ENCODE measurements at regions not wholly inside any gene's neighbourhood (a gene's known extent, or its start where the extent isn't known, plus 50 kb on each side); places are given as distances from the start of the nearest gene placed in this dataset.

DNA sequence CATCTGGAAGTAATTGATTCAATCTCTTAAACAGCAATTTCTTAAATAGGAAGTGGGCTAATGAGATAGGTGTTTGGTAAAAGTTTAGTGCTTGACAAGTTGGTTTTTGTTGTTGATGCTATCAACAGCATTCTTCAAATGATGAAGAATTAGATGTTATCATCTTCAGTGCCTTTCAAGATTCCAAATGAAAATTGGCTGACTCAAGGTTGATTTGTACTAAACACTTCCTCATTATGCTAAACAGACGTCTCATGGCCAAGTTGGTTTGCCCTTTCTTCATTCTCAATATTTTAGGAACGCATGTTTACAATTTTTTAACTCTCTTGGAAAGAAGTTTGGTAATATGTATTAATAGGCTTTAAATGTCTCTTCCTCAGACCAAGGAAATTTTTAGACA lies 86.0 kb downstream of the MID1IP1 start:
- DNase-seq (ENCODE audit: low spot score): no peak

GRCh38 chrX:38890326-38890725 lies 89.1 kb downstream of the MID1IP1 start:
- no peak for DNase-seq (ENCODE audit: low spot score)

DNA sequence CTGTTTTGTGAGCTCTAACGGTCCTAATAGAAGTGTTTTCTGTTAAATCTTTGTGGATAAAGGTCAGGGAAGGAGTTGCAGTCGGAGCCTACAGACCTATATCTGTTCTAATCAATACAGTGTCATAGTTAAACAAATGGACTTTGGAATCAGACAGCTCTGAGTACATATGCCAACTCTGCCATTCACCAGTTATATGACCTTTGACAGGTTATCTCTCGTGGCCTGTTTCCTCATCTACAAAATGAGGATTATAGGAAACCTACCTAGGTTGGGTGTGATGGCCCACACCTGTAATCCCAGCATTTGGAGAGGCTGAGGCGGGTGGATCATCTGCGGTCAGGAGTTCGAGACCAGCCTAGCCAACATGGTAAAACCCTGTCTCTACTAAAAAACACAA lies 89.7 kb downstream of the MID1IP1 start:
- no peak for DNase-seq (ENCODE audit: low spot score)

DNA sequence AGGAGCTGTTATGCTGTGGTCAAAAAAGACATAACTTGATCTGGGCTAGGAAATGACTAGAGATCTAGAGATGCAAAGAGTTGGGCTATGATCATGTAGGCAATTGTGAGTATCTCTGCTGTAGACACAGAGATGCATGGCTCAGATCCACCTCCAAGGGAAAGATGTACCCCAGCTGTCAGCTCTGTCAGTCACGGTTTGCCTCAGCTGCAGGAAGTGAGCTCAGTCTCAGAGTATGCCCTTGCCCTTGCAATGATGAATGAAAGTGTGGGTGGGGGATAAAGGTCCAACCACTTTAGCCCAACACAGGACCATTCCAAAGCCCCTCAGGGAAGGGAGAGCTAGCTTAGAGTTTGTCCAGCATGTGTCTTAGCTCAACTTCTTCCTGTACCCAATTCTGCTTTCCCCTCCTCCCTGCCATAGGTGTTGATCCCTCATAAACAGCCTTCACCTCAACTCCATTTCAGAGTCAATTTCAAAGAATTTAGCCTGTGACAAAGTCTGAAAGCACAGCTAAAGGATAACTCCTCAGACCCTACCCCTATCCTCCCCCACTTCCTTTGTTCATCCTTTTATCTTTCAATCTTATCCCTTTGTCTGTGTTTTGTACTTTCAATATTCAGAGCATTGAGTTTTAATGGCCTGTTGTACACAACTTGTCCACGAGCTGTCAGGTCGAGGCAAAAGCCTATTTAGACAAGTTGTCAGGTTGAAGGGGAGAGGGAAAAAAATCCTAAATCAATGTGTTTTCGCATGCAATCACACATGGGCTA lies 90.6 kb downstream of the MID1IP1 start:
- no peak for DNase-seq (ENCODE audit: low spot score)

GRCh38 chrX:38893441-38893840 lies 92.2 kb downstream of the MID1IP1 start:
- DNase-seq (ENCODE audit: low spot score): no peak

GRCh38 chrX:38895775-38896174 lies 94.5 kb downstream of the MID1IP1 start:
- DNase-seq (ENCODE audit: low spot score): no peak

GRCh38 chrX:38896724-38897298 lies 95.6 kb downstream of the MID1IP1 start:
- DNase-seq (ENCODE audit: low spot score): no peak

GRCh38 chrX:38898261-38898660 lies 97.0 kb downstream of the MID1IP1 start:
- DNase-seq (ENCODE audit: low spot score): no peak

DNA sequence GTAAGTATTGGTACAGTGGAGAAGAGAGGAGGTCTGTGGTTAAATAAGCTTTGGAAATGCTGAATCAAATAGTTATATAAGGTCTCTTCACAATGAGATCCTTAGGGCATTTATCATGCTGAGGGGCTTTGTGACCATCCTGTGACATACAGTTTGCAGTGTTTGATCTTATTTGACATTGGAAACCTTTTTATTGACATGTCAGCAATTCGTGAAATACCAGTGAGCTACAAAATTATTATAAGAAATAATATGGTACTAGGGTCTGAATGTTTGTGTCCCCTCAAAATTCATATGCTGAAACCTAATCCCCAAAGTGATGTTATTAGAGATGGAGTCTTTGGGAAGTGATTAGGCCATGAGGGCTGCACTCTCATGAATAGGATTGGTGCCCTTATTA lies 98.4 kb downstream of the MID1IP1 start:
- no peak for DNase-seq (ENCODE audit: low spot score)

DNA sequence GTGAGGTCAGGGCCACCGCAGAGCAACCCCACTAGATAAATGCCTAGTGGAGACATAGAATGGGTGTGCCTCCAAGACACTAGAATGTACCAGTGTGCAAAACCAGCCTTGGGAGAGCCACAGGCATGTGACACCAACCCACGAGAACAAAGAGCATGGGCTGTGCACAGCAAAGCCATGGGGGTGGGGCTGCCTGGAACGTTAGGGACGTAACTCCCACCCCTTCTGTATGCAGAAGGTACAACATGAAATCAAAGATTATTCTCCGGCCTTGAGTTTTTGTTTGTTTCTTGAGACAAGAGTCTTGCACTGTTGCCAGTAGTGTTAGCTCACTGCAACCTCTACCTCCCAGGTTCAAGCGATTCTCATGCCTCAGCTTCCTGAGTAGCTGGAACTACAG lies 99.5 kb downstream of the MID1IP1 start:
- DNase-seq (ENCODE audit: low spot score): no peak

GRCh38 chrX:38902972-38903492 lies 101.8 kb downstream of the MID1IP1 start:
- no peak for DNase-seq (ENCODE audit: low spot score)

DNA sequence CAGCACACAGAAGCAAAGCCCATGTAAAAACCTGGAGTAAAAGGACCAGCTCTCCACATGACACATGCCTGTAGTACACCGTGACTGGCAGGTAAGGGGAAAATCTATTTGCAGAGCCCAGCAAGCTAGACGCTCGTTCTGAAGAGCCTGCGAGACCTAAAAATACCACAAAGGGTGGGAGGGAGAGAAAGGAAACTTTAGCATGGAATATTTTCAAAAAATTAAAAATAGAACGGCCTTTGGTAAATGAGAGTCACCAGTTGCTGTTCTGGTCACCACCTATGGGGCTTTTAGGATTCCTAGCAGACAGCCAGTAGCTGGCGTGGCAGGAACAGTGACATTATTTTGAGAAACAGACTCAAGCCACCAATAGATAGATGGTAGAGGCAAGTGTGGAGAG lies 115.5 kb downstream of the MID1IP1 start:
- no peak for DNase-seq (ENCODE audit: low spot score)

DNA sequence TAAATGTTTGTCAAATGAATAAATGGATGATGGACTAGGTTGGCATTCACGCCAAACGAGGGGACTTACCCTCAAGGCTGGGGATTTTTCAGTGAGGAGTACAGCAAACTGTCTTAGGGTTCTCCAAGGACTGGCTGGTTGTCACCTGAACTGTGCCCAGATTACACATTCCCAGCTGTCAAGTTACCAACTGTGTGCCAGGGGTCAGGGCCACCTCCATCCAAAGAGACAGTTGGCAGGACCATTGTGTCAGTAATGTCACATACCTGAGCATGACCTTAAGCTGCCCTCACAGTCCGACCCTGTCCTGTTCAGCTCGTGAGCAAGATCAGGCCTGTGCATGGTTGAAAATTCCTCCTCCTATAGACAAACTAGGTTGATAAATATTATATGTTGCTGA lies 116.7 kb downstream of the MID1IP1 start:
- no peak for DNase-seq (ENCODE audit: low spot score)

GRCh38 chrX:38919202-38919601 lies 117.9 kb downstream of the MID1IP1 start:
- no peak for DNase-seq (ENCODE audit: low spot score)

DNA sequence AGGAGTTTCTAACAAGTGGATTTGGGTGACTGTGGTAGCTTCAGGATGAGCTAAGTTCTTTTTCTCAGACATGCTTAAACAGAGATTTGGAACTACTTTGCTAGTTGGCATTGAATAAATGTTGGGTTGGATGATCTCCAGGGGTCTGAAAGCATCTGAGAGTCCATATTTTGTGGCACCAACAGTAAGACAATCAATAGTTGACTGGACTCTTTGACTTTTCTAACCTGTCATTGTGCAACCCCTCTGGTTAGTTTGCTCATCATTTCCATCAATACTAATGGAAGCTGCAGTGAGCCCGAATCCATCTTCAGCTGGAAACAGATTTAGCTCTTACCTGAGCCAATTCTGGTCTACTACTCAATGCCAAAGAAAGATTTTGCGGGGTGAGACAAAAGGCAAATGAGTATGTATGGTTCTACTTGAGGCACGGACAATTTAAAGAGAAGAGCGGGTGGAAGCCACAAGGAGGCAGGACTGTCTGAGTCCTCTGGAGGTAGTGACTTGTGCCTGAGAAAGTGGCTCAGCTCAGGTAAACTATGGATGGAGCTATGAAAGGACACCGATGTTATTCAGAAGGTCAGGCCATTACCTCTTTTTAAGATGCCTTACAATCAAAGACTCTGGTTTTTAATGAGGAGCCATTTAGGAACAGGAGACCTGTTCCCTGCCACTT lies 118.7 kb downstream of the MID1IP1 start:
- DNase-seq (ENCODE audit: low spot score): no peak

DNA sequence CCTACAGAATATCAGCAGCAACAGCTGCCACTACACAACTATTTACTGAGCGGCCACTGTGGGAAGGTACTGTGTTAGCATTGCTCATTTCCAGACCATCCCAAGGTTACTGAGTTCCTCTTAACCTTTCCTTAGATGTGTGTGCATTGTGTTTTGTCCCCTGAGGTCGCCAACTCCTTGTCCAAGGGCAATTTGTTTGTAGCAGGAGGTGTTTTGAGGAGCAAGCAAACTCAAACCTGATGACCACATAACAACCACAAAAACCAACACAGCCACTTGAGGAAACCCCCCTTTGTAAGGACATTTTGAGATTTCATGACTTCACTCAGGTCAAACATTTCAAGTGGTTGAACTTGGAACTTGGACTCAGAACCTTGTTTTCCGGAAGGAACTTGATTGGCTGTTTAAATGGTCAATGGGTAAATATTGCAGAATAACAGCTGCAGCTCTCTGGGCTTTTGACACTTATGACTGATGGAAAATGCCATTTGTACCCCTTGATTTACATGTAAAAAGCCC lies 122.3 kb downstream of the MID1IP1 start:
- DNase-seq (ENCODE audit: low spot score): no peak

GRCh38 chrX:38927592-38927991 lies 126.3 kb downstream of the MID1IP1 start:
- DNase-seq (ENCODE audit: low spot score): no peak

- DNase-seq (ENCODE audit: low spot score): peak; percentile 44
Measured at GRCh38 chrX:38929966-38930421, 128.7 kb downstream of the MID1IP1 start.

DNA sequence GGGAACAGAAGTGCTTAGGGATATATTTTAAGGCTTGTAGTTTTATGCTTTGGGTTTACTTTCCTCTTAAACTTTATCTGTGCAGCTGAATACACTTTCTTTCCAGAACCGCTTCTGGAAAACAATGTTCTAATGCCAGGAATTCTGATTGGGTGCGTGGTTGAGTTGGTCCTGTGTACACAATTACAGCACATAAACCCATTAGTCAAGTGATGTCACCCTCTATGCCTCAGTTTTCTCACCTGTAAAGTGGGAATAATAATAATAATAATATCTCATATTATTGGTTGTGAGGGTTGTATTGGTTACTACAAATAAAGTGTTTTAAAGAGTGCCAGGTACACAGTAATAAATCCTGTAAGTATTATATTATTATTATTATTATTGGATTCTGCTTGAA lies 129.2 kb downstream of the MID1IP1 start:
- DNase-seq (ENCODE audit: low spot score): no peak

DNA sequence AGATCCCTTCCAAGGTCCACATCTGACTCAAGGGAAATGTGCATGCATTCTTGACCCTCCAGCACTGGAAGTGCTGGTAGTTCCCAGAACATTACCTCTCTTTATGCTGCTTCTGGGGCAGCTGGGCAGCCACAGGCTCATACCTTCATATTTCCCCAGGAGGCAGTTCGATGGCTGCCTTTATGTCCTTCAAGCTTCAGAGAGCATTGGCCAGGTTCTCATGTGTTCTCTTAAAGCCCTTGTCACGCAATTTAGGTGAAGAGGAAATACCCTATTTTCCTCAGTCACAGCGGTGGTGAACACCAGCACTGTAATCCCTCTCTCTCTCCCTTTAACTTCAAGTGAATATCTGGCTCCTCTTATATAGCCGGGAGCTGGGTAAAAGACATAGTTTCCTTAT lies 134.3 kb downstream of the MID1IP1 start:
- DNase-seq (ENCODE audit: low spot score): no peak

DNA sequence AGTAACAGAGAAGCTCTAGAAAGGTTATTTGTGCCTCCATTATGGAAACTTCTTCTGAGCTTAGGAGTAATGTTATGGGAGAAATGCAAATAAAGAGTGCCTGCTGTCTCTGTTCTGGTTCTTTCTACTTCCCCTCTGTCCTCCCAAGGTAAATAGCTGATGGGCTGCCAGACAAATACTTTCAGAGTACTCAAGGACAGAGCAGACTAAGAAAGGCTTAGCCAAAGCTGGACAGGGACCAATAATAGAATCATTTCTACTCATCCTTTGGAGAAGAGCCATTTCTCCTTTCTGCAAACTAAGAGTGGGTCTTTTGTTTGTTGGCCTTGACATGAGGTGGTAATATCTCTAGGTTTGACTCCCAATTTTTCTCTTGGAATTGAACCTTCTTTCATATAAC lies 136.1 kb downstream of the MID1IP1 start:
- no peak for DNase-seq (ENCODE audit: low spot score)

- DNase-seq (ENCODE audit: low spot score): no peak
Measured at GRCh38 chrX:38937926-38938325, 136.7 kb downstream of the MID1IP1 start.

GRCh38 chrX:38939067-38939466 lies 137.8 kb downstream of the MID1IP1 start:
- no peak for DNase-seq (ENCODE audit: low spot score)
